Keratinocyte (primary cell): ENCODE measurements at regions not wholly inside any gene's neighbourhood (a gene's known extent, or its start where the extent isn't known, plus 50 kb on each side); places are given as distances from the start of the nearest gene placed in this dataset.

Experiments used
- DNase-seq: peaks from one replicate; pipeline ENCODE4 v3.0.0-alpha.2; 2011; ENCODE audit warnings: low read depth, missing footprints, low spot score
- FAIRE-seq: peaks from 2 replicates; lab custom pipeline; 2011; peaks lifted over from hg19 to GRCh38; lab: Jason Lieb, UNC
- H2AFZ ChIP-seq: 2 replicates; pipeline ENCODE4 v1.6.0; 2012; ENCODE audit warnings: low read length, control low read depth, inconsistent platforms; ENCODE audit not compliant: control insufficient read depth
- H3K27ac ChIP-seq: 2 replicates; pipeline ENCODE4 v1.5.1; 2011; ENCODE audit warnings: low read length; ENCODE audit not compliant: control insufficient read depth, insufficient read depth
- H3K27me3 ChIP-seq: 3 replicates; pipeline ENCODE4 v1.6.0; 2011; ENCODE audit warnings: low read length; ENCODE audit not compliant: control insufficient read depth, insufficient read depth; ENCODE audit errors: extremely low read depth
- H3K36me3 ChIP-seq, 2 experiments: 2 replicates in 1 of 2; 3 replicates in 1 of 2; pipeline ENCODE4 v1.5.1; 2011; ENCODE audit warnings: low read length in 2 of 2, mild to moderate bottlenecking in 1 of 2; ENCODE audit not compliant: control insufficient read depth in 2 of 2, insufficient read depth in 2 of 2; ENCODE audit errors: extremely low read depth in 1 of 2
- H3K4me1 ChIP-seq: 3 replicates; pipeline ENCODE4 v1.5.1; 2011; ENCODE audit warnings: low read length; ENCODE audit not compliant: control insufficient read depth, insufficient read depth; ENCODE audit errors: extremely low read depth
- H3K4me2 ChIP-seq: 3 replicates; pipeline ENCODE4 v1.6.0; 2011; ENCODE audit warnings: low read depth, low read length; ENCODE audit not compliant: control insufficient read depth, insufficient read depth; ENCODE audit errors: extremely low read depth
- H3K4me3 ChIP-seq, 3 experiments: fragments of 200-600 bp in 1 of 3; sonication (generic) in 1 of 3; 2 replicates in 2 of 3; 3 replicates in 1 of 3; pipeline ENCODE4 v1.5.1; 2011 to 2016; ENCODE audit warnings: low read length in 3 of 3, mild to moderate bottlenecking in 3 of 3, control low read depth in 2 of 3, inconsistent platforms in 1 of 3, low read depth in 1 of 3, mixed read lengths in 1 of 3, mixed run types in 1 of 3, moderate library complexity in 1 of 3; ENCODE audit not compliant: control insufficient read depth in 2 of 3, insufficient read depth in 2 of 3; ENCODE audit errors: extremely low read depth in 1 of 3
- H3K79me2 ChIP-seq: 2 replicates; pipeline ENCODE4 v1.6.0; 2012; ENCODE audit warnings: low read length; ENCODE audit not compliant: control insufficient read depth, insufficient read depth
- H3K9ac ChIP-seq: 3 replicates; pipeline ENCODE4 v1.6.0; 2011; ENCODE audit warnings: low read length; ENCODE audit not compliant: control insufficient read depth, insufficient read depth; ENCODE audit errors: extremely low read depth
- H3K9me1 ChIP-seq: 3 replicates; pipeline ENCODE4 v1.6.0; 2011; ENCODE audit warnings: low read length; ENCODE audit not compliant: control insufficient read depth, insufficient read depth; ENCODE audit errors: extremely low read depth
- H3K9me3 ChIP-seq: 2 replicates; pipeline ENCODE4 v1.5.1; 2012; ENCODE audit warnings: low read depth, low read length; ENCODE audit not compliant: control insufficient read depth
- H4K20me1 ChIP-seq: 3 replicates; pipeline ENCODE4 v1.6.0; 2011; ENCODE audit warnings: low read length; ENCODE audit not compliant: control insufficient read depth, insufficient read depth; ENCODE audit errors: extremely low read depth
- EZH2 ChIP-seq: IDR thresholded peaks from one replicate; pipeline ENCODE4 v1.6.1; 2012; ENCODE audit warnings: inconsistent platforms, mild to moderate bottlenecking, low read length, moderate library complexity
- dilution Hi-C: fragments of 300-500 bp; cut with MboI; formaldehyde crosslinking; loops from one replicate; pipeline ENCODE4 v1.7.0; 2020; ENCODE audit warnings: low sequenced_read_pairs; ENCODE audit not compliant: extremely low pct_ligation_motif_present
- TF ChIP-seq, protein P1 (sequence below), 3 experiments: IDR thresholded peaks in 1 of 3; conservative IDR thresholded peaks in 1 of 3; optimal IDR thresholded peaks in 1 of 3; 2 replicates in 2 of 3; 3 replicates in 1 of 3; pipeline versions ENCODE3 to v1.5.1; 2011; ENCODE audit warnings: low read length in 3 of 3, mild to moderate bottlenecking in 3 of 3, moderate library complexity in 2 of 3, control low read depth in 1 of 3, inconsistent platforms in 1 of 3; ENCODE audit not compliant: insufficient read depth in 2 of 3; ENCODE audit errors: extremely low read depth in 1 of 3

DNA sequence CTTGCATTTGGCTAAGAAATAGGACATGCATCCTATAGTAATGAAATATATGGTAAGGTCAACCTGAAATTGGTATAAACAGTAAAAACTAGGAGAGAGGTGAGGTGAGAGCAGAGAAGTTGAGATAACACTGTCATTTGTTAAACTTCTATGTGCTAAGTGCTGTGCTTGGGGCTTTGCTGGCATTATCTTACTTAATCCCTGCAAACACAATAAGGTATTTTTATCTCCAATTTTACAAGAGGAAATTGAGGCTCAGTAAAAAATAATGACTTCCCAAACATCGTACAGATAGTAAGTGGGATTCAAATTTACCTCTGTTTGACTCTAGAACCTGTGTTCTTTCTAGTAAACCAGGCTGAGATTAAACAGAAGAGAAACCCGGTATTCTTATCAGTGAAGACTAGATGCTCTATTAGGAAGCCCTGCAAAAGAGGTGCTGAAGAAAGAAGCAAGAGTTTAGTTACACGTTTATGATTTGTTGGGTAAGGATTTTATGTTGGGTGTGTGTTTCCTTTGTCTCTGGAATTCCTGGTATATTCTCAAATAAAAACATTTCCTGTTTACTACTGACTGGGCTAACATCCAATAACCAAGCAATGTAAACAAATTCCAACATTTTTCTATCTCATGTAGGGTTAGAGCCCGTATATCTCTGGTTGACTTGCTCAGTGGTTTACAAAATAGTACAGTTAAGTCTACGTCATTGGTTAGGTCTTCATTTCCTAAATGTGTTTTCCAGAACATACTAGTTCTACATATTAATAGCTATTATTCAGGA lies 137.3 kb upstream of the FNDC3A start:
- Histone ChIP-seq H3K36me3 (no peaks in the 10 kb centered on the region), H4K20me1 (no peaks in the 10 kb centered on the region), H3K4me2 (no peak overlapping the region), H2AFZ (no peak overlapping the region), H3K4me3 (no peak overlapping the region), H3K9ac (no peak overlapping the region), H3K79me2 (no peaks in the 10 kb centered on the region), H3K9me3 (no peaks in the 10 kb centered on the region), H3K27me3 (peaks cover 5% of the 10 kb centered on the region), H3K4me1 (no peaks in the 10 kb centered on the region), H3K9me1 (no peaks in the 10 kb centered on the region), H3K27ac (no peak overlapping the region)
- TF ChIP-seq, protein P1, sequence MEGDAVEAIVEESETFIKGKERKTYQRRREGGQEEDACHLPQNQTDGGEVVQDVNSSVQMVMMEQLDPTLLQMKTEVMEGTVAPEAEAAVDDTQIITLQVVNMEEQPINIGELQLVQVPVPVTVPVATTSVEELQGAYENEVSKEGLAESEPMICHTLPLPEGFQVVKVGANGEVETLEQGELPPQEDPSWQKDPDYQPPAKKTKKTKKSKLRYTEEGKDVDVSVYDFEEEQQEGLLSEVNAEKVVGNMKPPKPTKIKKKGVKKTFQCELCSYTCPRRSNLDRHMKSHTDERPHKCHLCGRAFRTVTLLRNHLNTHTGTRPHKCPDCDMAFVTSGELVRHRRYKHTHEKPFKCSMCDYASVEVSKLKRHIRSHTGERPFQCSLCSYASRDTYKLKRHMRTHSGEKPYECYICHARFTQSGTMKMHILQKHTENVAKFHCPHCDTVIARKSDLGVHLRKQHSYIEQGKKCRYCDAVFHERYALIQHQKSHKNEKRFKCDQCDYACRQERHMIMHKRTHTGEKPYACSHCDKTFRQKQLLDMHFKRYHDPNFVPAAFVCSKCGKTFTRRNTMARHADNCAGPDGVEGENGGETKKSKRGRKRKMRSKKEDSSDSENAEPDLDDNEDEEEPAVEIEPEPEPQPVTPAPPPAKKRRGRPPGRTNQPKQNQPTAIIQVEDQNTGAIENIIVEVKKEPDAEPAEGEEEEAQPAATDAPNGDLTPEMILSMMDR (optimal IDR thresholded peaks at IDR 0.05 in 1 of 3, IDR thresholded peaks at IDR 0.05 in 1 of 3, conservative IDR thresholded peaks at IDR 0.05 in 1 of 3; ENCODE audit: extremely low read depth in 1 of 3, insufficient read depth in 2 of 3, low read length in 3 of 3), result no peak
- no peak for TF ChIP-seq EZH2
- dilution Hi-C loops, result no loop called here
- FAIRE-seq (no peak), DNase-seq (no peak)

DNA sequence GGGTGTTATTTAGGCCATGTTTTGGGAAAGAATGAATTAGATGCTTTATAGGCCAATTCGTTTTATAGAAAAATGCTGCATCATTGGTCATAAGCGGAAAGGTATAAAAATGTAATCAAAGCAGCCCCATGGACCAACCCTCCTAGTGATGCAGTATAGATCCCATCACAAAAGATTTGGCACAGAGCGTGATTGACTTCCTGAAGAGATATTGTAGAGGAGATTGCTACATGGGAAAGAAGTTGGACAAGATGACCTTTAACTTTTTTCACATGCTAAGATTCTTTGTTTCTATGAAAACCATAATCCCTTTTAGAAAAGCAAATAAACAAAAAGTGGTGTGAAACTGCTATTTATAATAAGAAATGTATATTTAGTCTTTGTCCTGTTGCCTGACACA lies 136.5 kb upstream of the FNDC3A start:
- H3K27me3 ChIP-seq, result peaks cover 5% of the 10 kb centered on the region
- no peaks in the 10 kb centered on the region for H3K9me3 ChIP-seq
- H3K4me1 ChIP-seq, result no peaks in the 10 kb centered on the region
- H3K36me3 ChIP-seq, result no peaks in the 10 kb centered on the region
- DNase-seq (no peak), FAIRE-seq (no peak)
- dilution Hi-C loops, result no loop called here
- H3K9me1 ChIP-seq, result no peaks in the 10 kb centered on the region
- no peaks in the 10 kb centered on the region for H4K20me1 ChIP-seq
- no peak overlapping the region for H3K27ac ChIP-seq
- H3K79me2 ChIP-seq, result no peaks in the 10 kb centered on the region
- H3K9ac ChIP-seq, result no peak overlapping the region
- H3K4me2 ChIP-seq, result no peak overlapping the region
- H2AFZ ChIP-seq, result no peak overlapping the region
- TF ChIP-seq, protein P1 (optimal IDR thresholded peaks at IDR 0.05 in 1 of 3, IDR thresholded peaks at IDR 0.05 in 1 of 3, conservative IDR thresholded peaks at IDR 0.05 in 1 of 3; ENCODE audit: extremely low read depth in 1 of 3, insufficient read depth in 2 of 3, low read length in 3 of 3), result no peak
- no peak for TF ChIP-seq EZH2
- no peak overlapping the region for H3K4me3 ChIP-seq
